K562 (cell line): ENCODE measurements at regions not wholly inside any gene's neighbourhood (a gene's known extent, or its start where the extent isn't known, plus 50 kb on each side); places are given as distances from the start of the nearest gene placed in this dataset.

Experiments used
- AFF1 ChIP-seq, 2 experiments: fragments of 450-650 bp; IDR thresholded peaks; 2 replicates each; pipeline ENCODE4 v1.6.1; 2018; ENCODE audit warnings: mild to moderate bottlenecking in 2 of 2, low read depth in 1 of 2; ENCODE audit not compliant: partially characterized antibody in 2 of 2
- ARID1B ChIP-seq: fragments of 450-650 bp; IDR thresholded peaks from 2 replicates; pipeline ENCODE4 v1.6.1; 2016; ENCODE audit warnings: antibody characterized with exemption, mild to moderate bottlenecking, inconsistent platforms
- ASH1L ChIP-seq: fragments of 450-650 bp; IDR thresholded peaks from 2 replicates; pipeline ENCODE4 v1.6.1; 2018; ENCODE audit warnings: borderline replicate concordance, mild to moderate bottlenecking, low read depth; ENCODE audit not compliant: partially characterized antibody
- CAMTA2 ChIP-seq: fragments of 250-450 bp; sonication (Bioruptor Pico); conservative IDR thresholded peaks from 2 replicates; pipeline ENCODE4 v1.5.1; 2022
- FOXM1 ChIP-seq, 2 experiments: fragments of 450-650 bp in 1 of 2; sonication (generic) in 1 of 2; formaldehyde crosslinking in 1 of 2; IDR thresholded peaks; 2 replicates each; pipeline versions ENCODE4 v1.6.1 to v1.9.0; 2017 to 2022; ENCODE audit warnings: low read depth in 2 of 2, mild to moderate bottlenecking in 2 of 2, missing genetic modification reagents in 1 of 2, moderate library complexity in 1 of 2
- HDAC3 ChIP-seq: fragments of 450-650 bp; IDR thresholded peaks from 2 replicates; pipeline ENCODE4 v1.6.1; 2018; ENCODE audit warnings: borderline replicate concordance, mild to moderate bottlenecking, moderate library complexity; ENCODE audit not compliant: partially characterized antibody
- HSF4 ChIP-seq: fragments of 250-450 bp; sonication (Bioruptor Pico); IDR thresholded peaks from 2 replicates; pipeline ENCODE4 v2.1.2; 2022; ENCODE audit warnings: mild to moderate bottlenecking, moderate library complexity, borderline replicate concordance
- ID3 ChIP-seq, 2 experiments: fragments of 250-450 bp in 1 of 2; fragments of 450-650 bp in 1 of 2; sonication (Bioruptor Pico) in 1 of 2; IDR thresholded peaks; 2 replicates each; pipeline versions ENCODE4 v1.6.1 to v1.8.0; 2016 to 2021; ENCODE audit warnings: mild to moderate bottlenecking in 2 of 2, moderate library complexity in 2 of 2, missing compliant biosample characterization in 1 of 2, missing genetic modification characterization in 1 of 2
- MCM5 ChIP-seq: fragments of 450-650 bp; IDR thresholded peaks from 2 replicates; pipeline ENCODE4 v1.6.1; 2016; ENCODE audit warnings: low read depth
- MLX ChIP-seq, 2 experiments: fragments of 450-650 bp in 1 of 2; sonication (generic) in 1 of 2; formaldehyde crosslinking; conservative IDR thresholded peaks; 2 replicates each; pipeline versions ENCODE4 v1.4.0 to v1.8.1; 2020 to 2022; ENCODE audit warnings: mild to moderate bottlenecking in 1 of 2, missing genetic modification reagents in 1 of 2
- NFIX ChIP-seq: fragments of 250-450 bp; sonication (Bioruptor Pico); IDR thresholded peaks from 2 replicates; pipeline ENCODE4 v1.4.0; 2020; ENCODE audit warnings: low read depth, mild to moderate bottlenecking, moderate library complexity
- NRF1 ChIP-seq, 2 experiments: fragments of 450-650 bp; IDR thresholded peaks in 1 of 2; conservative IDR thresholded peaks in 1 of 2; 2 replicates each; pipeline ENCODE4 v1.6.1; 2014; ENCODE audit warnings: mild to moderate bottlenecking in 2 of 2
- PREB ChIP-seq: sonication (generic); formaldehyde crosslinking; IDR thresholded peaks from 2 replicates; pipeline ENCODE4 v1.8.1; 2023; ENCODE audit warnings: mild to moderate bottlenecking, missing genetic modification reagents
- RFX1 ChIP-seq: fragments of 450-650 bp; IDR thresholded peaks from 2 replicates; pipeline ENCODE4 v1.6.1; 2016; ENCODE audit warnings: mild to moderate bottlenecking, moderate library complexity
- SMAD4 ChIP-seq: fragments of 250-450 bp; sonication (Bioruptor Pico); conservative IDR thresholded peaks from 2 replicates; pipeline ENCODE4 v1.8.0; 2021; ENCODE audit warnings: inconsistent platforms, mild to moderate bottlenecking, moderate library complexity
- SMARCE1 ChIP-seq: fragments of 450-650 bp; IDR thresholded peaks from 2 replicates; pipeline ENCODE4 v1.7.1; 2016; ENCODE audit warnings: mild to moderate bottlenecking
- SNAPC5 ChIP-seq: fragments of 250-450 bp; sonication (Bioruptor Pico); IDR thresholded peaks from 2 replicates; pipeline ENCODE4 v1.8.0; 2021; ENCODE audit warnings: moderate library complexity, mild to moderate bottlenecking, inconsistent platforms
- TFAM ChIP-seq: fragments of 250-450 bp; sonication (Bioruptor Pico); conservative IDR thresholded peaks from 2 replicates; pipeline ENCODE4 v1.5.0; 2021; ENCODE audit warnings: mild to moderate bottlenecking, moderate library complexity
- TRIM24 ChIP-seq, 2 experiments: fragments of 450-650 bp; IDR thresholded peaks; 2 replicates each; pipeline ENCODE4 v1.6.1; 2016
- ZNF263 ChIP-seq: sonication (generic); formaldehyde crosslinking; IDR thresholded peaks from 2 replicates; pipeline ENCODE4 v1.8.0; 2022; ENCODE audit warnings: mild to moderate bottlenecking, missing genetic modification reagents, borderline replicate concordance

GRCh38 chr3:182726258-182727142 is 66.8 kb upstream of the ATP11B start (continued):
- TF ChIP-seq SMAD4 (CRISPR knock-in tag) (peak; percentile 90), ASH1L (no peak), FOXM1 (IDR thresholded peaks at IDR 0.05; ENCODE audit: low read depth) (peak; percentile 72), FOXM1 (CRISPR knock-in tag; IDR thresholded peaks at IDR 0.05; ENCODE audit: low read depth) (no peak), MCM5 (no peak), TRIM24 (IDR thresholded peaks at IDR 0.05) (peak; percentile 83 to 89), PREB (CRISPR knock-in tag) (no peak), MLX (CRISPR knock-in tag; conservative IDR thresholded peaks at IDR 0.05) (no peak), SNAPC5 (CRISPR knock-in tag) (no peak), TFAM (CRISPR knock-in tag) (no peak), RFX1 (no peak), ARID1B (peak; percentile 92), AFF1 (IDR thresholded peaks at IDR 0.05; ENCODE audit: low read depth in 1 of 2, partially characterized antibody in 2 of 2) (peak in 1 of 2 experiments; percentile 25), NFIX (CRISPR knock-in tag) (no peak), HSF4 (CRISPR knock-in tag) (no peak), CAMTA2 (CRISPR knock-in tag) (no peak), HDAC3 (peak; percentile 44), ZNF263 (CRISPR knock-in tag) (no peak), NRF1 (conservative IDR thresholded peaks at IDR 0.05 in 1 of 2, IDR thresholded peaks at IDR 0.05 in 1 of 2) (no peak), SMARCE1 (peak; percentile 73; the same call in 1 of the 2 replicates), ID3 (CRISPR knock-in tag; IDR thresholded peaks at IDR 0.05) (no peak), ID3 (tag; IDR thresholded peaks at IDR 0.05) (no peak)
